Stimulated activated CD4-positive, alpha-beta T cell treated with anti-CD3 and anti-CD28 coated beads, Interleukin-4, amount 100 ng/mL, for 4 hours (primary cell): ENCODE measurements at regions not wholly inside any gene's neighbourhood (a gene's known extent, or its start where the extent isn't known, plus 50 kb on each side); places are given as distances from the start of the nearest gene placed in this dataset.
"Not testable (repeated sequence)": the region's sequence is repeated elsewhere in the genome, so short reads cannot be mapped to it uniquely, and the experiment has no call there.

ENCODE experiments used
- DNase-seq, 2 experiments: peaks; one replicate each; pipeline ENCODE4 v3.0.0-alpha.2; 2020

DNA sequence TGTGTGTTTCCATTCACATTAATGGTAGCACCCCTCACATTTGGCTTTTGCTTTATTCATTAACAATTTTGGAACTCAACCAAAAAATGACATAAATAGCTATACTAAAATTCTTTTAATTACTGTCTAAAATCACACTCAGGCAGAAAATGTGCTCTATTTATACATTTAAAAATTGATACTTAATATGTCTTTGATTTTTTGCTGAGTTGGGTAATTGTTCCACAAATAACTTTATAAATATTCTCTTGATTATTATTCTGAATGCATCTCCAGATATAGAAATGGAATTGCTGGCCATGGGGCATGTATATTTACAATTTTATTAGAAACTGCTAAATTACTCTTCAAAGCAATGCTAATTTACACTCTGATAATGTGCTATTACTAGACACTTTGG lies 658.7 kb upstream of the CHRM3 start:
- DNase-seq = no peak

- DNase-seq = no peak
Observed at GRCh38 chr1:238722812-238723211, 663.6 kb upstream of the CHRM3 start.

GRCh38 chr1:238710697-238711096 lies 675.7 kb upstream of the CHRM3 start:
- DNase-seq = no peak

DNA sequence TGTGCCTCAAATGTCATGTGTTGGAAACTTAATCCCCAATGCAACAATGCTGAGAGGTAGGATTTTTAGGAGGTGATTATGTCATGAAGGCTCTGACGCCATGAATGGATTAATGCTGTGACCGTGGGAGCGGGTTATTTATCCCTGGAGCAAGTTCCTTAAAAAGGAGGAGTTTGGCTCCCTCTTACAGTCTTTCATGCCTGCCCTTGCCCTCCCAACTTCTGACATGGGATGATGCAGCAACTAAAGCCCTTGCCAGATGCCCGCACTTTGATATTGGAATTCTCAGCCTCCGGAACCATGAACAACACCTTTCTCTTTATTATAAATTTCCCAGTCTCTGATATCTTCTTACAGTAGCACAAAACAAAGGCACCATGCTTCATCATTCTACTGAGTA lies 685.3 kb upstream of the CHRM3 start:
- DNase-seq = no peak

- DNase-seq = no peak
Observed at GRCh38 chr1:238690415-238690814, 696.0 kb upstream of the CHRM3 start.

DNA sequence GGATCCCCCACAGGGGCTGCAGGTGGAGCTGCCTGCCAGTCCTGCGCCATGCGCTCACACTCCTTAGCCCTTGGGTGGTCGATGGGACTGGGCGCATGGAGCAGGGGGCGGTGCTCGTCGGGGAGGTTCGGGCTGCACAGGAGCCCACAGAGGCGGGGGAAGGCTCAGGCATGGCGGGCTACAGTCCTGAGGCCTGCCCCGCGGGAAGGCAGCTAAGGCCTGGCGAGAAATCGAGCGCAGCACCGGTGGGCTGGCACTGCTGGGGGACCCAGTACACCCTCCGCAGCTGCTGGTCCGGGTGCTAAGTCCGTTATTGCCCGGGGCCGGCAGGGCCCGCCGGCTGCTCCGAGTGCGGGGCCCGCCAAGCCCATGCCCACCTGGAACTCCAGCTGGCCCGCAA lies 701.8 kb upstream of the CHRM3 start:
- DNase-seq = not testable (repeated sequence)

DNA sequence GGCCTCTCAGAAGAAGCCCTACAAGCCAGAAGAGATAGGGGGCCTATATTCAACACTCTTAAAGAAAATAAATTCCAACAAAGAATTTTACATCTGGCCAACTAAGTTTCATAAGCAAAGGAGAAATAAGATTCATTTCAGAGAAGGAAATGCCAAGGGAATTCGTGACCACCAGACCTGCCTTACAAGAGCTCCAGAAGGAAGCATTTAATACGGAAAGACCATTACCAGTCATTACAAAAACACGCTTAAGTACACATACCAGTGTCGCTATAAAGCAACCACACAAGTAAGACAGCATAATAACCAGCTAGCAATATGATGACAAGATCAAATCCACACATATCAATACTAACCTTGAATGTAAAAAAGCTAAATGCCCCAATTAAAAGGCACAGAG lies 704.9 kb upstream of the CHRM3 start:
- DNase-seq = no peak

DNA sequence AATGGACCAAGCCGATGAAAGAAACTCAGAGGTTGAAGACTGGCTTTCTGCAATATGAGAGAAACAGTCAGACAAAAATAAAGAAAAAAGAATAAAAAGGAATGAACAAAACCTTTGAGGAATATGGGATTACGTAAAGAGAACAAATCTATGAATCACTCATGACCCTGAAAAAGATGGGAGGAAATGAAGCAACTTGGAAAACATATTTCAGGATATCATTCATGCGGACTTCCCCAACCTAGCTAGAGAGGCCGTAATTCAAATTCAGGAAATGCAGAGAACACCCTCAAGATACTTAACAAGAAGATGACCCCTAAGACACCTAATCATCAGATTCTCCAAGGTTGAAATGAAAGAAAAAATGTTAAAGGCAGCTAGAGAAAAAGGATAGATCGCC lies 705.3 kb upstream of the CHRM3 start:
- no peak for DNase-seq

GRCh38 chr1:238677567-238677966 lies 708.8 kb upstream of the CHRM3 start:
- no peak for DNase-seq

GRCh38 chr1:238675221-238675620 lies 711.1 kb upstream of the CHRM3 start:
- DNase-seq = no peak

- DNase-seq = no peak
Observed at GRCh38 chr1:238674316-238674715, 712.1 kb upstream of the CHRM3 start.

GRCh38 chr1:238673561-238673960 lies 712.8 kb upstream of the CHRM3 start:
- DNase-seq = no peak

DNA sequence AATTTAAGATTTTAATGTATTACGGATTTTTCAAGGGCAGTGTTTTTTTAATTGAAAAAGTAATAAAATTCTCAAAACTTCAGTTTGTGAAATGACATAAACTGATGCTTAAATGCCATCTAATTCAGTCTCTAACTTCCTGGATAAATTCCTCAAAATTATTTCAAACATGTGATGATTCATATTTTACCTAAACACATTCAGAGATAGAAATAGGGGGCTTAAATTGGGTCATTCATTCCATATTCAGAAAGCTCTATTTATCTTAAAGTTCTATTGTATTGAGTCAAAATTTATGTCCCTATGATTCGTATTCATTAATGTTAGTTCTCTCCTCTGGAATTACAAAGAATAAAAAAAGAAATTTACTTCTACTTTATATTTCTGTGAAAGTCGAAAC lies 713.6 kb upstream of the CHRM3 start:
- no peak for DNase-seq

DNA sequence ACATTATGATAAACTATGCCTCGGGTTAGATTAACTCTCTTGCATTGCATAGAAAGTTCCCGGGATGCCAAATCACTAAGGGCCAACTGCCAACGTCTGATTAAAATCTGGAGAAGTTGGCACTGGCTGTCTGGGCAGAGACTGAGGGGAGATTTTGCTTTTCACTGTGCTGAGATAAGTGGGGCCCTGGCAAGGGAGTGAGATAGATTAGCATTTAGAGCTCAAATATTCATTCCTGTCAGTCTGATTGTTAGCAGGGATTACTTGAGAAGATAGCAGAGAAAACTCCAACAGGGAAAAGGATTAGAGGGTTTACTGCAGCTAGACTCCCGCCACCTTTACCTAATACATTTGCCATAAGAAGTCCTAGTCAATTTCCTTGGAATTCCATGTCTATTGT lies 714.1 kb upstream of the CHRM3 start:
- no peak for DNase-seq

GRCh38 chr1:238664139-238664538 lies 722.2 kb upstream of the CHRM3 start:
- no peak for DNase-seq

DNA sequence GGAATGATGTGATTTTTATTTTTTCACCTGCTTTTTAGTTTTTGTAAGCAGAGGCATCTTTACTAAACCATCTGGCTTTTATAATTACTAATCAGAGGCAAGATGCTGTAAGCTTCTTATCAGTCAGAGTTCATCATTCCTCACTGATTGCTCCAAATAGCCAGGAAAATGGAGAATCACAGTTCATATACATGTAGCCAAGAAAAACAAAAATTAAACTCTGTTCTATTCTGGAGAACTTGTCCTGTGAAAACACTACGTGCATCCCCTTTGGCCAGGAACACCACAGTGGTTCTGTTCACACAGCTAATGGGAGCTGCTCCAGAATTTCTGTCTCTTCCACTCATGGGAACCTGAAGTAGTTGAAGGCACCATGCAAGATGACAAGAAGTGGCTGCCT lies 725.5 kb upstream of the CHRM3 start:
- DNase-seq = no peak

DNA sequence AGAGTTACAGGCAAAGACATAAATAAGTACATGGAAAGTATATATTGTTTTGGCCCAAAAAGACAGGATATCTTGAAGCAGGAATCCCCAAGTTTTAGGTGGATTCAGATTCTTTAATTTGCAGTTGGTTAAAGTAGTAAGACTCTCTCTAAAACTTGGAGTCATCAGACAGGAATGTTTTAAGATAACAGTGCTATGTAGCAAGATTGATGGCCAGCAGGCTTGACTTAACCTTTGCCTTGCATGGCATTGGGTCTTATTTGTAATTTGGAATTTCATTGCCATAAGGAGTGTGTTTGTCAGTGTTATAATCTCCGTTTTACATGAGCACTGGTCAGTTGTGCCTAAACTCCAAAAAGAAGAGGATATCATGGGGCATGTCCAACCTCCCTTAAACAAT lies 727.6 kb upstream of the CHRM3 start:
- no peak for DNase-seq

- DNase-seq = no peak
Observed at GRCh38 chr1:238653693-238654321, 732.6 kb upstream of the CHRM3 start.

GRCh38 chr1:238652346-238652968 lies 733.9 kb upstream of the CHRM3 start:
- DNase-seq = no peak

DNA sequence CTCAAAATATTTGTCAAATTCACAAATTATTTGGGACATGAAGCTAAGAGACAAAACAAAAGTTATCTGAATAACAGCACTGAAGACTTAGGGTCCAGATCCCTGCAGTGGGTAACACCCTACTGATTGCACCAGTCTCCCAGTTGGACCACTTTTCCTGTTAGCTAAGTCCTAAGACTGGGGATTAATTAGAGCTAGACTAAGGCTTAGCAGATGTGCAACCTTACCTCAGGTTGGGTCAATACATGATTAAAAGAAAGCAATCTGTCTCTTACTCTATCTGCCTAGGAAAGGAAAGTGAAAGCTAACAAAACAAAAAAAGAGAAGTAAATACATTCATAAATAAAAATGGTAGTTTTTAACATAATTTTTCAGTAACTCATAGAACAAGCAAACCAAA lies 737.2 kb upstream of the CHRM3 start:
- no peak for DNase-seq

- no peak for DNase-seq
Observed at GRCh38 chr1:238648751-238649150, 737.6 kb upstream of the CHRM3 start.

GRCh38 chr1:238648296-238648695 lies 738.1 kb upstream of the CHRM3 start:
- no peak for DNase-seq

GRCh38 chr1:238647877-238648276 lies 738.5 kb upstream of the CHRM3 start:
- no peak for DNase-seq

- no peak for DNase-seq
Observed at GRCh38 chr1:238642231-238642630, 744.1 kb upstream of the CHRM3 start.

- no peak for DNase-seq
Observed at GRCh38 chr1:238639861-238640260, 746.5 kb upstream of the CHRM3 start.
